Panc1 (cell line): ENCODE measurements at regions not wholly inside any gene's neighbourhood (a gene's known extent, or its start where the extent isn't known, plus 50 kb on each side); places are given as distances from the start of the nearest gene placed in this dataset.

Experiments
- ATAC-seq: fragments of 200-7000 bp; cut with Tn5 transposase; 2 replicates; pipeline ENCODE4 v1.9.1; 2020; ENCODE audit warnings: mild to moderate bottlenecking, moderate library complexity
- BruUV-seq: library from RNA; stranded (reverse); fragments of 400-500 nt; replicated peaks from 2 replicates; lab custom pipeline; 2021; lab: Mats Ljungman, UMichigan
- CTCF ChIA-PET: fragments of 300-600 bp; sonication (Branson Sonifier 250); formaldehyde crosslinking; loops from one replicate; lab custom pipeline; 2022; ENCODE audit warnings: antibody characterized with exemption; lab: Charles Lee
- POLR2A ChIA-PET: fragments of 300-600 bp; sonication (Branson Sonifier 250); formaldehyde crosslinking; loops from one replicate; lab custom pipeline; 2022; ENCODE audit warnings: antibody characterized with exemption; lab: Charles Lee
- DNase-seq: peaks from one replicate; pipeline ENCODE4 v3.0.0-alpha.2; 2010; ENCODE audit warnings: low read depth, low spot score
- H3K27ac ChIP-seq: 2 replicates; pipeline ENCODE4 v1.5.1; 2011; ENCODE audit warnings: mild to moderate bottlenecking, low read length, inconsistent platforms
- H3K27me3 ChIP-seq: fragments of 200-500 bp; sonication (Bioruptor generic); 2 replicates; pipeline ENCODE4 v1.6.0; 2014; ENCODE audit warnings: low read length, inconsistent platforms; ENCODE audit not compliant: control insufficient read depth, insufficient read depth
- H3K36me3 ChIP-seq: fragments of 200-500 bp; sonication (Bioruptor generic); 2 replicates; pipeline ENCODE4 v1.5.1; 2014; ENCODE audit warnings: inconsistent platforms, mild to moderate bottlenecking, low read length, moderate library complexity; ENCODE audit not compliant: control insufficient read depth, insufficient read depth
- H3K4me1 ChIP-seq: 2 replicates; pipeline ENCODE4 v1.5.1; 2011; ENCODE audit warnings: inconsistent platforms, mild to moderate bottlenecking, low read length, moderate library complexity; ENCODE audit not compliant: control insufficient read depth, insufficient read depth
- H3K4me3 ChIP-seq, 2 experiments: 2 replicates each; pipeline ENCODE4 v1.5.1; 2011 to 2012; ENCODE audit warnings: low read depth in 2 of 2, low read length in 2 of 2, mild to moderate bottlenecking in 2 of 2, inconsistent platforms in 1 of 2, moderate library complexity in 1 of 2
- H3K9me3 ChIP-seq: fragments of 200-500 bp; sonication (Bioruptor generic); 2 replicates; pipeline ENCODE4 v1.5.1; 2014; ENCODE audit warnings: low read depth, mild to moderate bottlenecking, inconsistent platforms, low read length, moderate library complexity; ENCODE audit not compliant: control insufficient read depth, insufficient read depth
- POLR2AphosphoS5 ChIP-seq: IDR thresholded peaks from 2 replicates; pipeline ENCODE4 v1.6.1; 2012; ENCODE audit warnings: mild to moderate bottlenecking, low read depth, low read length, moderate library complexity
- SIN3A ChIP-seq: IDR thresholded peaks from 2 replicates; pipeline ENCODE4 v1.6.1; 2012; ENCODE audit warnings: low read depth, mild to moderate bottlenecking, low read length, moderate library complexity, borderline replicate concordance; ENCODE audit not compliant: insufficient read depth
- TCF7L2 ChIP-seq: IDR thresholded peaks from 2 replicates; pipeline ENCODE4 v1.6.1; 2011; ENCODE audit warnings: mild to moderate bottlenecking, low read depth, low read length, inconsistent platforms
- in situ Hi-C: cut with HindIII; loops from 2 replicates; pipeline ENCODE4 v1.10.0; 2016; ENCODE audit warnings: low sequenced_read_pairs, low pct_unique_long_range_greater_than_20kb
- intact Hi-C: fragments of 100-400 bp; cut with micrococcal nuclease; formaldehyde crosslinking; loops from one replicate; pipeline ENCODE4 v1.10.0; 2022; ENCODE audit not compliant: unreplicated experiment
- TF ChIP-seq, protein P1 (sequence below), 2 experiments: IDR thresholded peaks; 2 replicates each; pipeline ENCODE4 v1.6.1; 2011 to 2012; ENCODE audit warnings: low read depth in 2 of 2, control low read depth in 1 of 2, low read length in 1 of 2, mild to moderate bottlenecking in 1 of 2, moderate library complexity in 1 of 2; ENCODE audit not compliant: insufficient read depth in 1 of 2
- TF ChIP-seq, protein P2 (sequence below): fragments of 450-650 bp; IDR thresholded peaks from 2 replicates; pipeline ENCODE4 v1.5.1; 2017; ENCODE audit warnings: mild to moderate bottlenecking

DNA sequence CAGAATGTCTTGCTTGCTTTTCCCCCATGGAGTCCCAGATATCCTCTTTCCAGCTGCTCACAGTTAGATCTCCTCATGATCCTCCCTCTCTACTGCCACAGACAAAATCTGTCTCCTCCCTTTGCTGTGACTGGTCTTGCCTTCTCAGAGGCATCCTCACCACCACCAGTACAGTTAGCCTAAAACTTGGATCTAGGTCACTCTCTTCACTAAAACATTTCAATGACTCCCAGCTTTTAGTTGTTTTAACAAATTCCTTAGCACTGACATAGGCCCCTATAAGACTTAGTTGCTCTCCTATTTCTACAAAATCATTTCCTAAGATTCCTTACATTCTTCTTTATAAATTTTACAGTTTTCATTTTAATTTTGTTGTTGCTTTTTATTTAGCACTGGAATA is 734.2 kb upstream of the CHAC2 start:
- BruUV-seq, result no TSS peak
- DNase-seq (no peak), ATAC-seq (no peak)
- ChIA-PET POLR2A (no interaction called here), CTCF (no interaction called here)
- Histone ChIP-seq H3K9me3 (no peaks in the 10 kb centered on the region), H3K36me3 (no peaks in the 10 kb centered on the region), H3K27me3 (no peaks in the 10 kb centered on the region), H3K27ac (no peak overlapping the region), H3K4me1 (no peaks in the 10 kb centered on the region), H3K4me3 (no peak overlapping the region)
- TF ChIP-seq POLR2AphosphoS5 (no peak), SIN3A (no peak), TCF7L2 (no peak)
- TF ChIP-seq, protein P1, sequence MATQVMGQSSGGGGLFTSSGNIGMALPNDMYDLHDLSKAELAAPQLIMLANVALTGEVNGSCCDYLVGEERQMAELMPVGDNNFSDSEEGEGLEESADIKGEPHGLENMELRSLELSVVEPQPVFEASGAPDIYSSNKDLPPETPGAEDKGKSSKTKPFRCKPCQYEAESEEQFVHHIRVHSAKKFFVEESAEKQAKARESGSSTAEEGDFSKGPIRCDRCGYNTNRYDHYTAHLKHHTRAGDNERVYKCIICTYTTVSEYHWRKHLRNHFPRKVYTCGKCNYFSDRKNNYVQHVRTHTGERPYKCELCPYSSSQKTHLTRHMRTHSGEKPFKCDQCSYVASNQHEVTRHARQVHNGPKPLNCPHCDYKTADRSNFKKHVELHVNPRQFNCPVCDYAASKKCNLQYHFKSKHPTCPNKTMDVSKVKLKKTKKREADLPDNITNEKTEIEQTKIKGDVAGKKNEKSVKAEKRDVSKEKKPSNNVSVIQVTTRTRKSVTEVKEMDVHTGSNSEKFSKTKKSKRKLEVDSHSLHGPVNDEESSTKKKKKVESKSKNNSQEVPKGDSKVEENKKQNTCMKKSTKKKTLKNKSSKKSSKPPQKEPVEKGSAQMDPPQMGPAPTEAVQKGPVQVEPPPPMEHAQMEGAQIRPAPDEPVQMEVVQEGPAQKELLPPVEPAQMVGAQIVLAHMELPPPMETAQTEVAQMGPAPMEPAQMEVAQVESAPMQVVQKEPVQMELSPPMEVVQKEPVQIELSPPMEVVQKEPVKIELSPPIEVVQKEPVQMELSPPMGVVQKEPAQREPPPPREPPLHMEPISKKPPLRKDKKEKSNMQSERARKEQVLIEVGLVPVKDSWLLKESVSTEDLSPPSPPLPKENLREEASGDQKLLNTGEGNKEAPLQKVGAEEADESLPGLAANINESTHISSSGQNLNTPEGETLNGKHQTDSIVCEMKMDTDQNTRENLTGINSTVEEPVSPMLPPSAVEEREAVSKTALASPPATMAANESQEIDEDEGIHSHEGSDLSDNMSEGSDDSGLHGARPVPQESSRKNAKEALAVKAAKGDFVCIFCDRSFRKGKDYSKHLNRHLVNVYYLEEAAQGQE (IDR thresholded peaks at IDR 0.05; ENCODE audit: insufficient read depth in 1 of 2, low read depth in 2 of 2, low read length in 1 of 2), result no peak
- TF ChIP-seq, protein P2, sequence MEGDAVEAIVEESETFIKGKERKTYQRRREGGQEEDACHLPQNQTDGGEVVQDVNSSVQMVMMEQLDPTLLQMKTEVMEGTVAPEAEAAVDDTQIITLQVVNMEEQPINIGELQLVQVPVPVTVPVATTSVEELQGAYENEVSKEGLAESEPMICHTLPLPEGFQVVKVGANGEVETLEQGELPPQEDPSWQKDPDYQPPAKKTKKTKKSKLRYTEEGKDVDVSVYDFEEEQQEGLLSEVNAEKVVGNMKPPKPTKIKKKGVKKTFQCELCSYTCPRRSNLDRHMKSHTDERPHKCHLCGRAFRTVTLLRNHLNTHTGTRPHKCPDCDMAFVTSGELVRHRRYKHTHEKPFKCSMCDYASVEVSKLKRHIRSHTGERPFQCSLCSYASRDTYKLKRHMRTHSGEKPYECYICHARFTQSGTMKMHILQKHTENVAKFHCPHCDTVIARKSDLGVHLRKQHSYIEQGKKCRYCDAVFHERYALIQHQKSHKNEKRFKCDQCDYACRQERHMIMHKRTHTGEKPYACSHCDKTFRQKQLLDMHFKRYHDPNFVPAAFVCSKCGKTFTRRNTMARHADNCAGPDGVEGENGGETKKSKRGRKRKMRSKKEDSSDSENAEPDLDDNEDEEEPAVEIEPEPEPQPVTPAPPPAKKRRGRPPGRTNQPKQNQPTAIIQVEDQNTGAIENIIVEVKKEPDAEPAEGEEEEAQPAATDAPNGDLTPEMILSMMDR, result no peak
- in situ Hi-C loops (no loop called here), intact Hi-C loops (no loop called here)

DNA sequence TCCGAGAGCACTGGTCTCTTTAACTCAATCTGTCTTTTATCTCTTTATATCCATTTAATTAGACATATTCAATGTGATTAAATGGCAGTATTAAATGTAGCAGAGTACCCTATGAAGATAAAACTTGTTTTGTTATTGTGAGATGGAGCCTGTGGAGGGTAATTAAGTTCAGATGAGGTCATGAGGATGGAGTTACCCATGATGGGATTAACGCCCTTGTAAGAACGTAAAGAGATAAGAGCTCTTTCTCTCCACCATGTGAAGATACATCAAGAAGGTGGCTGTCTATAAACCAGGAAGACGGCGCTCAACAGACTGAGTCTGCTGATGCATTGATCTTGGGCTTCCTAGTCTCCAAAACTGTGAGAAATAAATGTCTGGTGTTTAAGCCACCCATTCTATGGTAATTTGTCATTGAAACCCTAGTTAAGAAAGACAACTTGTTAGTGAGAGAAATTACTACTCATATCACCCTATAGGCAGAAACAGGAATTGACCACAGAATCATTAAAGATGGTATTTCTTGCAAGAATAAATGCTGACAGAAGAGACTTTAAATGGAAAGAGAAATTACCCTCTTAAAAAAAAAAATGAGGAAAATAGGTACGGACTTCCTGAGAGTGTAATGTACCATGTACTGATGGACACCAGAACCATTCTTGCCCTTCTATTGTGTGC is 738.7 kb upstream of the CHAC2 start:
- Histone ChIP-seq H3K27me3 (no peaks in the 10 kb centered on the region), H3K27ac (no peak overlapping the region), H3K4me3 (no peak overlapping the region), H3K4me1 (no peaks in the 10 kb centered on the region), H3K36me3 (no peaks in the 10 kb centered on the region), H3K9me3 (no peaks in the 10 kb centered on the region)
- TF ChIP-seq TCF7L2 (no peak), POLR2AphosphoS5 (no peak), SIN3A (no peak)
- TF ChIP-seq, protein P2, result no peak
- TF ChIP-seq, protein P1 (IDR thresholded peaks at IDR 0.05; ENCODE audit: insufficient read depth in 1 of 2, low read depth in 2 of 2, low read length in 1 of 2), result no peak
- ATAC-seq (no peak), DNase-seq (no peak)
- CTCF ChIA-PET, result no interaction called here
- in situ Hi-C loops, result no loop called here
- BruUV-seq, result no TSS peak
- intact Hi-C loops, result no loop called here
- POLR2A ChIA-PET, result no interaction called here
